Ascending aorta (tissue), 2 donors: ENCODE measurements at regions not wholly inside any gene's neighbourhood (a gene's known extent, or its start where the extent isn't known, plus 50 kb on each side); places are given as distances from the start of the nearest gene placed in this dataset.

Source experiments
- DNase-seq, 2 donors: peaks; one replicate each; pipeline ENCODE4 v3.0.0-alpha.2; 2019; ENCODE audit warnings: low spot score in 2 of 2
- H3K27ac ChIP-seq, 2 donors: fragments of 200-600 bp; sonication (generic); one replicate each; pipeline ENCODE4 v1.5.1; 2016 to 2017; ENCODE audit warnings: mild to moderate bottlenecking in 1 of 2
- H3K27me3 ChIP-seq: fragments of 200-600 bp; sonication (generic); one replicate; pipeline ENCODE4 v1.5.1; 2017
- H3K36me3 ChIP-seq, 2 donors: fragments of 200-600 bp; sonication (generic); one replicate each; pipeline ENCODE4 v1.5.1; 2016
- H3K4me1 ChIP-seq, 2 donors: fragments of 200-600 bp; sonication (generic); one replicate each; pipeline ENCODE4 v1.5.1; 2016 to 2017; ENCODE audit warnings: mild to moderate bottlenecking in 1 of 2
- H3K4me3 ChIP-seq, 2 donors: fragments of 200-600 bp; sonication (generic); one replicate each; pipeline ENCODE4 v1.5.1; 2016 to 2017; ENCODE audit warnings: mild to moderate bottlenecking in 1 of 2
- H3K9me3 ChIP-seq, 2 donors: fragments of 200-600 bp; sonication (generic); one replicate each; pipeline ENCODE4 v1.5.1; 2016
- intact Hi-C: fragments of 100-400 bp; cut with DNase I; formaldehyde crosslinking; loops from one replicate; pipeline ENCODE4 v1.15.1; 2023
- TF ChIP-seq, protein P1 (sequence below), 3 experiments: fragments of 200-600 bp in 2 of 3; fragments of 450-650 bp in 1 of 3; sonication (generic) in 2 of 3; IDR thresholded peaks; one replicate each; pipeline ENCODE4 v1.5.1; 2016 to 2019; ENCODE audit warnings: antibody characterized with exemption in 3 of 3, mild to moderate bottlenecking in 1 of 3, moderate library complexity in 1 of 3

DNA sequence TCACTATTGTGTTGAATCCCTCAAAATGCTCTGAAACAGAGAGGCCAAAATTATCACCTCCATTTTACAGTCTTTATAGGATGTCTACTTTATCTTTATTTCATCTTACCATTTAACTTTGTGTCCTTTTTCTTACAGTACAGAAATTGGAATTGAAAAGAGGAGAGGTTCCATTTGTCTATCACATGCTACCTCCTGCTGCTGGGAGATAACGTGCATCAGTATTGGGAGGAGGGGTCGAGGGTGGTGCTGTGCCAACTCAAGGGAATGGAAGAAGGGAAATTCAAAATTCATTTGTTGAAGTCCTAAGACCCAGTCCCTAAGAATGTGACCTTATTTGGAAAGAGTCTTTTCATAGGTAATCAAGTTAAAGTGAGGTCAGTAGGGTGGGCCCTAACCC, 85.3 kb downstream of the HHIPL2 start:
- Histone ChIP-seq H3K36me3 (no peaks in the 10 kb centered on the region), H3K9me3 (peaks cover 3 to 6% of the 10 kb centered on the region in 2 donors), H3K4me1 (peaks cover 0 to 11% of the 10 kb centered on the region in 2 donors), H3K27ac (no peak overlapping the region), H3K27me3 (no peaks in the 10 kb centered on the region), H3K4me3 (no peak overlapping the region)
- intact Hi-C loops = loop anchor here (10.0 kb wide), 2 partner anchors 352 to 622 kb away; partner anchors contain the start of gene DISP1
- DNase-seq = no peak
- TF ChIP-seq, protein P1, sequence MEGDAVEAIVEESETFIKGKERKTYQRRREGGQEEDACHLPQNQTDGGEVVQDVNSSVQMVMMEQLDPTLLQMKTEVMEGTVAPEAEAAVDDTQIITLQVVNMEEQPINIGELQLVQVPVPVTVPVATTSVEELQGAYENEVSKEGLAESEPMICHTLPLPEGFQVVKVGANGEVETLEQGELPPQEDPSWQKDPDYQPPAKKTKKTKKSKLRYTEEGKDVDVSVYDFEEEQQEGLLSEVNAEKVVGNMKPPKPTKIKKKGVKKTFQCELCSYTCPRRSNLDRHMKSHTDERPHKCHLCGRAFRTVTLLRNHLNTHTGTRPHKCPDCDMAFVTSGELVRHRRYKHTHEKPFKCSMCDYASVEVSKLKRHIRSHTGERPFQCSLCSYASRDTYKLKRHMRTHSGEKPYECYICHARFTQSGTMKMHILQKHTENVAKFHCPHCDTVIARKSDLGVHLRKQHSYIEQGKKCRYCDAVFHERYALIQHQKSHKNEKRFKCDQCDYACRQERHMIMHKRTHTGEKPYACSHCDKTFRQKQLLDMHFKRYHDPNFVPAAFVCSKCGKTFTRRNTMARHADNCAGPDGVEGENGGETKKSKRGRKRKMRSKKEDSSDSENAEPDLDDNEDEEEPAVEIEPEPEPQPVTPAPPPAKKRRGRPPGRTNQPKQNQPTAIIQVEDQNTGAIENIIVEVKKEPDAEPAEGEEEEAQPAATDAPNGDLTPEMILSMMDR (IDR thresholded peaks at IDR 0.05) = no peak

DNA sequence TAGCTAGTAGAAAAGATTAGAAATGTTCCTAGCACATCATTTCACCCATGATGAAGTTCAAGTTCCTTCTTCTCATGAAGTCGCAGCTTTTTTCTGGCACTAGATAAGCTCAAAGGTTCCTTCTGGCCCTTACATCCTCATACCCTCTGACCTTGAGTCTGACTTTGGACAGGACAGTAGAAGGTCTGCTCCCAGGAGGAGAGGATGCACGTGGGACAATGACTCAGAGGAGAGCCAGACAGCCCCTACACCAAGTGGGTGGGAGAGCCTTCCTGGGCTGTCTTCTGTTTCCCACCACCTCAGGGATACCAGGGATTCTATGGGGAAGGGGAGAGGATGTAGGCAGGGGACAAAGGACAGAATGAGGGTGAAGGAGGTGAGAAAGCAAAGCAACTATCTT, 86.0 kb downstream of the HHIPL2 start:
- intact Hi-C loops = loop anchor here (10.0 kb wide), 2 partner anchors 353 to 623 kb away; partner anchors contain the start of gene DISP1
- H3K27me3 ChIP-seq = no peaks in the 10 kb centered on the region
- H3K9me3 ChIP-seq = peaks cover 9% of the 10 kb centered on the region in 2 donors
- DNase-seq = no peak
- no peak overlapping the region for H3K27ac ChIP-seq
- TF ChIP-seq, protein P1 (IDR thresholded peaks at IDR 0.05) = no peak
- no peak overlapping the region for H3K4me3 ChIP-seq
- H3K36me3 ChIP-seq = no peaks in the 10 kb centered on the region
- peaks cover 0 to 11% of the 10 kb centered on the region in 2 donors for H3K4me1 ChIP-seq

DNA sequence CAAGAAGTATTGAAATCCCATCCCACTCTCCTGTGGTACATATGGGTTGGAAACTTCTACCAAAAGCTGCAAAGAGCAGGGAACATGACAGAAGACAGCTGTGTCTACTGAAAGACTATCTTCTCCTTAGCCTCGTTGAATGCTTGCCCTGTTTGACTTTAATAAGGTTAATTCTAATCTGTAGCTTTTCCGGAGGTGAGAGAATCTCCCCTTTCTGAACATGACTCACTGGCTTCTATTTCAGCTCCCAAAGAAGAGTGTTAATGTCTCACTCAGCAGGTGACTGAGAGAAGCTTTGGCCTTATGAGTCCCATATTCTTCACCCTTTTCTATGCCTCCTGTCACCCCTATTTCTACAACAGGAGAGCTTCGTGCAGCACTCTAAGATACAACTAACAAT, 88.3 kb downstream of the HHIPL2 start:
- DNase-seq = no peak
- Histone ChIP-seq H3K9me3 (peaks cover 9% of the 10 kb centered on the region in 2 donors), H3K4me1 (peaks cover 0 to 2% of the 10 kb centered on the region in 2 donors), H3K36me3 (no peaks in the 10 kb centered on the region), H3K27ac (no peak overlapping the region), H3K27me3 (no peaks in the 10 kb centered on the region), H3K4me3 (no peak overlapping the region)
- TF ChIP-seq, protein P1 (IDR thresholded peaks at IDR 0.05) = no peak
- intact Hi-C loops = loop anchor here (5.0 to 10.0 kb wide), 5 partner anchors 355 to 1582 kb away; partner anchors contain the start of genes DISP1 and HLX

DNA sequence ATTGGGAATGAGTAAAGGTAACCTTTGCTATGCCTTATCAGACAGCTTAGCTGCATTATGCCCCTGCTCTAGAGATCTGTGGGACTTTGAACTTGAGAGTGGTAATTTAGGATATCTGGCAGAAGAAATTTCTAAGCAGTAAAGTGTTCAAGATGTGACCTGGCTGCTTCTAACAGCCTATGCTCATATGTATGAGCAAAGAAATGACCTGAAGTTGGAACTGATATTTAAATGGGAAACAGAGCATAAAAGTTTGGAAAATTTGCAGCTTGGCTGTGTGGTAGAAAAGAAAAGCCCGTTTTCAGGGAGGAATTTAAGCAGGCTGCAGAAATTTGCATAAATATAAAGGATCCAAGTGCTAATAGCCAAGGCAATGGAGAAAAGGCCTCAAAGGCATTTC, 90.4 kb downstream of the HHIPL2 start:
- H3K4me3 ChIP-seq = no peak overlapping the region
- TF ChIP-seq, protein P1 (IDR thresholded peaks at IDR 0.05) = no peak
- intact Hi-C loops = loop anchor here (5.0 to 10.0 kb wide), 3 partner anchors 363 to 1580 kb away; partner anchors contain the start of gene HLX
- no peak overlapping the region for H3K27ac ChIP-seq
- no peak for DNase-seq
- no peaks in the 10 kb centered on the region for H3K36me3 ChIP-seq
- H3K9me3 ChIP-seq = peaks cover 9% of the 10 kb centered on the region in 2 donors
- H3K27me3 ChIP-seq = no peaks in the 10 kb centered on the region
- H3K4me1 ChIP-seq = no peaks in the 10 kb centered on the region

DNA sequence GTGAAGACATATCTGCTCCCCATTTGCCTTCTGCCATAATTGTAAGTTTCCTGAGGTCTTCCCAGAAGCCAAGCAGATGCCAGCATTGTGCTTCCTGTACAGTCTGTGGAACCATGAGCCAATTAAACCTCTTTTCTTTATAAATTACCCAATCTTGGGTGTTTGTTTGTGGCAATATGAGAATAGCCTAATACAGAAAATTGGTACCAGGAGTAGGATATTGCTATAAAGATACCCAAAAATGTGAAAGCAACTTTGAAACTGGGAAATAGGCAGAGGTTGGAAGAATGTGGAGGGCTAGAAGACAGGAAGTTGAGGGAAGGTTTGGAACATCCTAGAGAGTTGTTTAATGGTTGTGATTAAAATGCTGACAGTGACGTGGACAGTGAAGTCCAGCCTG, 90.8 kb downstream of the HHIPL2 start:
- Histone ChIP-seq H3K4me1 (no peaks in the 10 kb centered on the region), H3K27ac (no peak overlapping the region), H3K9me3 (peaks cover 9% of the 10 kb centered on the region in 2 donors), H3K36me3 (no peaks in the 10 kb centered on the region), H3K27me3 (no peaks in the 10 kb centered on the region), H3K4me3 (no peak overlapping the region)
- intact Hi-C loops = loop anchor here (5.0 to 10.0 kb wide), 3 partner anchors 362 to 1580 kb away; partner anchors contain the start of gene HLX
- TF ChIP-seq, protein P1 (IDR thresholded peaks at IDR 0.05) = no peak
- DNase-seq = no peak
